HL-60 (cell line): ENCODE measurements at regions not wholly inside any gene's neighbourhood (a gene's known extent, or its start where the extent isn't known, plus 50 kb on each side); places are given as distances from the start of the nearest gene placed in this dataset.

Experiments used
- DNase-seq, 2 experiments: peaks; one replicate each; pipeline ENCODE4 v3.0.0-alpha.2; 2010 to 2020; ENCODE audit warnings: low read depth in 1 of 2, low spot score in 1 of 2
- H3K27ac ChIP-seq: fragments of 250-450 bp; sonication (Bioruptor Pico); replicated peaks from 2 replicates; pipeline ENCODE4 v1.5.1; 2020; ENCODE audit warnings: mild to moderate bottlenecking, moderate library complexity
- H3K27me3 ChIP-seq: fragments of 250-450 bp; sonication (Bioruptor Pico); 2 replicates; pipeline ENCODE4 v1.5.1; 2021; ENCODE audit warnings: mild to moderate bottlenecking, moderate library complexity; ENCODE audit not compliant: insufficient read depth, poor library complexity, severe bottlenecking
- H3K4me3 ChIP-seq: replicated peaks from 2 replicates; pipeline ENCODE4 v1.5.1; 2011; ENCODE audit warnings: mild to moderate bottlenecking, control low read depth, low read length; ENCODE audit not compliant: insufficient read depth
- GABPA ChIP-seq: IDR thresholded peaks from 2 replicates; pipeline ENCODE4 v1.6.1; 2012; ENCODE audit warnings: low read depth
- POLR2AphosphoS5 ChIP-seq: IDR thresholded peaks from 2 replicates; pipeline ENCODE4 v1.6.1; 2012; ENCODE audit warnings: low read depth
- SPI1 ChIP-seq: IDR thresholded peaks from 2 replicates; pipeline ENCODE4 v1.6.1; 2012; ENCODE audit warnings: low read depth, mild to moderate bottlenecking, borderline replicate concordance
- TF ChIP-seq, protein P1 (sequence below): IDR thresholded peaks from one replicate; pipeline ENCODE4 v1.5.1; 2011; ENCODE audit warnings: low read length, control low read depth, inconsistent platforms; ENCODE audit not compliant: insufficient read depth
- TF ChIP-seq, protein P2 (sequence below): IDR thresholded peaks from 2 replicates; pipeline ENCODE4 v1.6.1; 2012; ENCODE audit warnings: low read depth; ENCODE audit not compliant: insufficient replicate concordance

DNA sequence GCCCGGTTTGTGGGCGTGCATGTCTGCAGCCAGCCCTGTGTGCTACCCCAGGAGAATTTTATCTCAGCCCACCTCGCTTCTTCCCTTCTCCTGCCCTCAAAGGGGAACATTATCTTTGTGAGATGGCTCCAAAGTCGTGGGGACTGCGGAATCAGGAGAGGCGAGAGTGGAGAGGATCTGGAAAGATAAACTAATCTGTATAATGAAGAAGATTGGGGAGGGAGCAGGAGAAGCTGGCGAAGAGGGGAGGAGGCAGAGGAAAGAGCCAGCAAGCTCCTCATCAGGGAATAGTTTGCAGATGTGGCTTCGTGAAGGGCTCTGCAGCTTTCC, 310.3 kb downstream of the MATN1 start:
- no peaks in the 10 kb centered on the region for H3K27me3 ChIP-seq
- H3K4me3 ChIP-seq = no peak overlapping the region
- TF ChIP-seq GABPA (no peak), SPI1 (no peak), POLR2AphosphoS5 (no peak)
- TF ChIP-seq, protein P1, sequence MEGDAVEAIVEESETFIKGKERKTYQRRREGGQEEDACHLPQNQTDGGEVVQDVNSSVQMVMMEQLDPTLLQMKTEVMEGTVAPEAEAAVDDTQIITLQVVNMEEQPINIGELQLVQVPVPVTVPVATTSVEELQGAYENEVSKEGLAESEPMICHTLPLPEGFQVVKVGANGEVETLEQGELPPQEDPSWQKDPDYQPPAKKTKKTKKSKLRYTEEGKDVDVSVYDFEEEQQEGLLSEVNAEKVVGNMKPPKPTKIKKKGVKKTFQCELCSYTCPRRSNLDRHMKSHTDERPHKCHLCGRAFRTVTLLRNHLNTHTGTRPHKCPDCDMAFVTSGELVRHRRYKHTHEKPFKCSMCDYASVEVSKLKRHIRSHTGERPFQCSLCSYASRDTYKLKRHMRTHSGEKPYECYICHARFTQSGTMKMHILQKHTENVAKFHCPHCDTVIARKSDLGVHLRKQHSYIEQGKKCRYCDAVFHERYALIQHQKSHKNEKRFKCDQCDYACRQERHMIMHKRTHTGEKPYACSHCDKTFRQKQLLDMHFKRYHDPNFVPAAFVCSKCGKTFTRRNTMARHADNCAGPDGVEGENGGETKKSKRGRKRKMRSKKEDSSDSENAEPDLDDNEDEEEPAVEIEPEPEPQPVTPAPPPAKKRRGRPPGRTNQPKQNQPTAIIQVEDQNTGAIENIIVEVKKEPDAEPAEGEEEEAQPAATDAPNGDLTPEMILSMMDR = no peak
- TF ChIP-seq, protein P2, sequence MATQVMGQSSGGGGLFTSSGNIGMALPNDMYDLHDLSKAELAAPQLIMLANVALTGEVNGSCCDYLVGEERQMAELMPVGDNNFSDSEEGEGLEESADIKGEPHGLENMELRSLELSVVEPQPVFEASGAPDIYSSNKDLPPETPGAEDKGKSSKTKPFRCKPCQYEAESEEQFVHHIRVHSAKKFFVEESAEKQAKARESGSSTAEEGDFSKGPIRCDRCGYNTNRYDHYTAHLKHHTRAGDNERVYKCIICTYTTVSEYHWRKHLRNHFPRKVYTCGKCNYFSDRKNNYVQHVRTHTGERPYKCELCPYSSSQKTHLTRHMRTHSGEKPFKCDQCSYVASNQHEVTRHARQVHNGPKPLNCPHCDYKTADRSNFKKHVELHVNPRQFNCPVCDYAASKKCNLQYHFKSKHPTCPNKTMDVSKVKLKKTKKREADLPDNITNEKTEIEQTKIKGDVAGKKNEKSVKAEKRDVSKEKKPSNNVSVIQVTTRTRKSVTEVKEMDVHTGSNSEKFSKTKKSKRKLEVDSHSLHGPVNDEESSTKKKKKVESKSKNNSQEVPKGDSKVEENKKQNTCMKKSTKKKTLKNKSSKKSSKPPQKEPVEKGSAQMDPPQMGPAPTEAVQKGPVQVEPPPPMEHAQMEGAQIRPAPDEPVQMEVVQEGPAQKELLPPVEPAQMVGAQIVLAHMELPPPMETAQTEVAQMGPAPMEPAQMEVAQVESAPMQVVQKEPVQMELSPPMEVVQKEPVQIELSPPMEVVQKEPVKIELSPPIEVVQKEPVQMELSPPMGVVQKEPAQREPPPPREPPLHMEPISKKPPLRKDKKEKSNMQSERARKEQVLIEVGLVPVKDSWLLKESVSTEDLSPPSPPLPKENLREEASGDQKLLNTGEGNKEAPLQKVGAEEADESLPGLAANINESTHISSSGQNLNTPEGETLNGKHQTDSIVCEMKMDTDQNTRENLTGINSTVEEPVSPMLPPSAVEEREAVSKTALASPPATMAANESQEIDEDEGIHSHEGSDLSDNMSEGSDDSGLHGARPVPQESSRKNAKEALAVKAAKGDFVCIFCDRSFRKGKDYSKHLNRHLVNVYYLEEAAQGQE = no peak
- no peak overlapping the region for H3K27ac ChIP-seq
- DNase-seq = no peak

DNA sequence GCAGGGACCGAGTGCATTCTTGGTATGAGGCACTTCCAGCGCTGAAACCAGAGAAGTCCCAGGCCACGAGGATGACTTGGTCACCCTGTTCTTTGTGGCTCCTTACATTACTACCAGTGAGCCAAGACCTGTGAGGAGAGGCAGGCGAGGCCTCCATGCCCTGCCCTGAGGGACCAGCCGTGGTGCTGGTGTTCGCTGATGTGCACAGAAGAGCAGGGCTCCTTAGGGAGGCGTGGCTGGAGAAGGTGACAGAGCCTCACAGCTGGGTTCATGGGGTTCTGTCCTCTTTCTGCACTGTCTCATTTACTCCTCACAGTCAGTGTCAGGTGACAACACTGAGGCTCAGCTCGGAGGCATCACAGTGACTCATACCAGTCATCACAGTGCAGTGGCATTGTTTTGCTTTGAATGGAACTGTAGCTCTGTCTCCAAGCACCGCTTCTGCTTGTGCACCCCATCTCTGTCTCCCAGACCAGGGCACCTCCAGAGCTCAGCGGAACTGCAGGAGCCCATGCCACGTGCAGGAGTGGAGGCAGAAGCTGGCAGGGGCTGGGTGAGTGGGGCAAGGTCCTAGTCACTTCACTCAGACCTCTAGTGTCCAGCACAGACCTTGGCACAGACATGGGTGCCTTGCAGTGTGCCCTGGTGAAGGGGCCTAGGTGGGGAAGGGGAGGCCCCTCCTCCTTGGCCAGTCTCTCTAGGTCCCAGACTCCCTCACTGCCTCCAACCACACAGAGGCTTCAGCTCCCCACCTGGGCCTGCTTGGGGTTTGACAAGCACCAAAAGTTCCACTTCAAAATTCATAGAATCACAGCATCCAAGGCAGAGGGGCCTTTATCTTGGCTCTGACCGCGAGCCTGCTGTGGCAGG, 310.9 kb downstream of the MATN1 start:
- no peak overlapping the region for H3K27ac ChIP-seq
- no peak for TF ChIP-seq GABPA
- TF ChIP-seq POLR2AphosphoS5 = no peak
- no peak for TF ChIP-seq SPI1
- no peaks in the 10 kb centered on the region for H3K27me3 ChIP-seq
- no peak overlapping the region for H3K4me3 ChIP-seq
- DNase-seq = no peak

DNA sequence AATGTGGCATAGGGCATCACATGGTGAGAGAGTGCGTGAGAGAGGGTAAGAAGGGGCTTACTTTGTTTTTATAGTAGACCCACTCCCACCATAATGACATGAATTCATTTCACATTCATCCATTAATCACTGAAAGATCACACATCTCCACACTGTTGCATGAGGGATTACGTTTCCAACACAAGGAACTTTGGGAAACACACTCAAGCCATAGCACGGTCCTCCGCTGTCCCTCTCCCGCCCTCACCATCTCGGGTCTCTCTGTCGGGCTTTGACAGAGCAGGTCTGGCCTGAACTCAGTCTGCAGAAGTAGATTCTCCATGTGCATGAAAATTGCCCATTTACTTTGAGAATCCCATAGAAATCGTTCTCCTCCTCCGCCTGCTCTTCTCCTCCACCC, 312.2 kb downstream of the MATN1 start:
- Histone ChIP-seq H3K27me3 (no peaks in the 10 kb centered on the region), H3K4me3 (no peak overlapping the region), H3K27ac (no peak overlapping the region)
- TF ChIP-seq POLR2AphosphoS5 = no peak
- TF ChIP-seq, protein P1 = no peak
- TF ChIP-seq SPI1 = no peak
- no peak for TF ChIP-seq GABPA
- TF ChIP-seq, protein P2 = no peak
- no peak for DNase-seq

DNA sequence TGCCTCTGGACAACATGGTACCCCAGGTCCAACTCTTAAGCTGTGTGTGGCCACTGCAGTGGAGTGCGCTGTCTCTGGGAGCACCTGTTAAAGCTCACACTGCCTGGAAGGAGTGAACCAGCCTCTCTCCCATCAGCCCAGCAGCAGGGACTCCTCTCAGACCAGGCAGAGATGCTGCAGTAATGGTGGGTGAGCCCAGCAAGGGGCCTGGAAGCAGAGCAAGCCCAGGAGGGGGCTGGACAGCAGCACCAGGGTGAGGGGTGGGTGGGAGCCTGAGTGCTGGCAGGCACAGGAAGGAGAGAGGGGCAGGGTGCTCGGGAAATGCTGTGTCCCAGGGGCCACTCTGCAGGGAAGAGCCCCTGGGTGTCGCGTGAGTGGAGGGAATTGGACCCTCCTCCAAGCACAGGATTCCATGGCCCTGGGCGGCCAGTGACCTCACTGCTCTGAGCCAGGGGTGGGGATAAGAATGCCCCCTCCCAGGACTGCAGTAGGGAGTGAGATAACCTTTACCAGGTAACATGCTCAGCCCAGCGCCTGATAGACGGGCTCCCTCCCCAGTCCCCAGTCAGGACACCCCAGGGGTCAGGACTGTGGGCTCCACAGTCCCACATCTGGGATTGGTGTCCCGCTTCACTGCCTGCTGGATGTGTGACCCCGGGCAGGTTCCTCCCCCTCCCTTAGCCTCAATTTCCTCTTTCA, 313.1 kb downstream of the MATN1 start:
- Histone ChIP-seq H3K4me3 (no peak overlapping the region), H3K27me3 (no peaks in the 10 kb centered on the region), H3K27ac (no peak overlapping the region)
- TF ChIP-seq GABPA (no peak), SPI1 (no peak), POLR2AphosphoS5 (no peak)
- TF ChIP-seq, protein P2 = no peak
- TF ChIP-seq, protein P1 = no peak
- no peak for DNase-seq
